ENCODE measurements at regions not wholly inside any gene's neighbourhood (a gene's known extent, or its start where the extent isn't known, plus 50 kb on each side); places are given as distances from the start of the nearest gene placed in this dataset.

DNA sequence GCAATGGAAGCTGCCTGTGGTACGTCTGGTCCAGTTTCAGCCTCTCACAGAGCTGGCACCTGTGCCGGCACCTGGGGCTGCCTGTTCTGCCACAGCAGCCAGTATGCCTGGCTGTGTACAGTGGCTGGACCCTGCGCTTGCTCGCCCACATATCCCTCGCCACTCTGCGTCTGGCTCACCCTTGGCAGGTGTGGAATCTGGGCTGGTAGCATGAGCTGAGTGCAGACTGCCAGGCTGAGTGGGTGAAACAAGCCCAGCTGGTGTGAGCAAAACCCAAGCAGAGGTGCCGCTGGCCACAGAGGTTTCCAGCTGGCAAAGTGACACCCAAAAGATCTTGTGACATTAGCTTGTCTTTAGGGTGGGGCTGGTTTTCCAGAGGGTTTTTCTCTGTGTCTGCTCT lies 80.7 kb downstream of the ING1 start:
- no peak overlapping the region for H3K27ac ChIP-seq (ENCODE audit: low read length)
- peaks cover 18% of the 10 kb centered on the region for H3K36me3 Mint-ChIP-seq
- TF ChIP-seq CTCF (IDR thresholded peaks at IDR 0.05), result no peak
- H3K27me3 ChIP-seq (ENCODE audit: control insufficient read depth, insufficient read depth, low read length), result peaks cover 9% of the 10 kb centered on the region
- WGBS (ENCODE audit: insufficient coverage), result 82% methylated on average over 7 of the region's 7 CpGs
- no peak overlapping the region for H3K4me3 Mint-ChIP-seq
- DNase-seq, result no peak
- no peak overlapping the region for H3K4me3 ChIP-seq (ENCODE audit: low read length)
- peaks cover 26 to 45% of the 10 kb centered on the region in 2 donors for H3K27me3 Mint-ChIP-seq (ENCODE audit: low read depth in 2 of 2)
- H3K36me3 ChIP-seq (ENCODE audit: control insufficient read depth, insufficient read depth, low read length), result no peaks in the 10 kb centered on the region
- no peak for ATAC-seq
- H3K27ac Mint-ChIP-seq, result no peak overlapping the region
- peaks cover 5 to 7% of the 10 kb centered on the region in 2 donors for H3K9me3 Mint-ChIP-seq
- intact Hi-C loops (cut with micrococcal nuclease), result no loop called here
- H3K9me3 ChIP-seq (ENCODE audit: control insufficient read depth, insufficient read depth, low read length), result peaks cover 29% of the 10 kb centered on the region
- H3K4me1 ChIP-seq (ENCODE audit: control insufficient read depth, insufficient read depth, low read length), result no peaks in the 10 kb centered on the region
- H3K4me1 Mint-ChIP-seq, result peaks cover under 1 to 1% of the 10 kb centered on the region in 2 donors

- Histone ChIP-seq H3K27ac (ENCODE audit: low read length) (no peak overlapping the region), H3K9me3 (ENCODE audit: control insufficient read depth, insufficient read depth, low read length) (peaks cover 16% of the 10 kb centered on the region), H3K36me3 (ENCODE audit: control insufficient read depth, insufficient read depth, low read length) (no peaks in the 10 kb centered on the region), H3K27me3 (ENCODE audit: control insufficient read depth, insufficient read depth, low read length) (peaks cover 28% of the 10 kb centered on the region), H3K4me3 (ENCODE audit: low read length) (no peak overlapping the region), H3K4me1 (ENCODE audit: control insufficient read depth, insufficient read depth, low read length) (peaks cover 12% of the 10 kb centered on the region)
- peaks cover 2% of the 10 kb centered on the region in 2 donors for H3K9me3 Mint-ChIP-seq
- peaks cover 40 to 75% of the 10 kb centered on the region in 2 donors for H3K27me3 Mint-ChIP-seq (ENCODE audit: low read depth in 2 of 2)
- H3K4me3 Mint-ChIP-seq, result no peak overlapping the region
- intact Hi-C loops (cut with micrococcal nuclease), result loop anchor here (5.0 kb wide), 1 partner anchor 70 kb away; no protein-coding TSS in a partner anchor
- 67% methylated on average over 7 of the region's 9 CpGs for WGBS (ENCODE audit: insufficient coverage)
- peaks cover 4% of the 10 kb centered on the region for H3K36me3 Mint-ChIP-seq
- DNase-seq (no peak), ATAC-seq (no peak)
- TF ChIP-seq CTCF (IDR thresholded peaks at IDR 0.05), result no peak
- H3K27ac Mint-ChIP-seq, result no peak overlapping the region
- H3K4me1 Mint-ChIP-seq, result peaks cover 6 to 10% of the 10 kb centered on the region in 2 donors
These were observed 83.9 kb downstream of the ING1 start for GRCh38 chr13:110797230-110797877.

- H3K27ac ChIP-seq (ENCODE audit: low read length), result no peak overlapping the region
- peaks cover 8% of the 10 kb centered on the region for H3K9me3 ChIP-seq (ENCODE audit: control insufficient read depth, insufficient read depth, low read length)
- peaks cover 28% of the 10 kb centered on the region for H3K27me3 ChIP-seq (ENCODE audit: control insufficient read depth, insufficient read depth, low read length)
- peaks cover 12% of the 10 kb centered on the region for H3K4me1 ChIP-seq (ENCODE audit: control insufficient read depth, insufficient read depth, low read length)
- intact Hi-C loops (cut with micrococcal nuclease), result loop anchor here (5.0 kb wide), 1 partner anchor 71 kb away; no protein-coding TSS in a partner anchor
- ATAC-seq (no peak), DNase-seq (no peak)
- peaks cover 38 to 75% of the 10 kb centered on the region in 2 donors for H3K27me3 Mint-ChIP-seq (ENCODE audit: low read depth in 2 of 2)
- peaks cover 6 to 10% of the 10 kb centered on the region in 2 donors for H3K4me1 Mint-ChIP-seq
- no peak overlapping the region for H3K27ac Mint-ChIP-seq
- H3K9me3 Mint-ChIP-seq, result no peaks in the 10 kb centered on the region
- peak overlapping the region; percentile 57 for H3K4me3 Mint-ChIP-seq
- H3K36me3 ChIP-seq (ENCODE audit: control insufficient read depth, insufficient read depth, low read length), result no peaks in the 10 kb centered on the region
- H3K4me3 ChIP-seq (ENCODE audit: low read length), result no peak overlapping the region
- WGBS (ENCODE audit: insufficient coverage), result 88% methylated on average over 18 of the region's 18 CpGs
- no peak for TF ChIP-seq CTCF (IDR thresholded peaks at IDR 0.05)
- H3K36me3 Mint-ChIP-seq, result no peaks in the 10 kb centered on the region
These were observed 84.8 kb downstream of the ING1 start for GRCh38 chr13:110798081-110798994.
